ENCODE measurements at regions not wholly inside any gene's neighbourhood (a gene's known extent, or its start where the extent isn't known, plus 50 kb on each side); places are given as distances from the start of the nearest gene placed in this dataset.

- no peak for TF ChIP-seq POLR2AphosphoS5 (IDR thresholded peaks at IDR 0.05)
- TF ChIP-seq CTCF (IDR thresholded peaks at IDR 0.05), result no peak
Observed at GRCh38 chr2:139165041-139165440, 384.9 kb upstream of the NXPH2 start.

All from upper lobe of left lung (tissue), 4 donors.